GM06990 (cell line): ENCODE measurements at regions not wholly inside any gene's neighbourhood (a gene's known extent, or its start where the extent isn't known, plus 50 kb on each side); places are given as distances from the start of the nearest gene placed in this dataset.

Experiments
- DNase-seq: peaks from one replicate; pipeline ENCODE4 v3.0.0-alpha.2; 2011; ENCODE audit not compliant: insufficient read length; ENCODE audit errors: extremely low read depth
- H3K27me3 ChIP-seq: replicated peaks from 2 replicates; pipeline ENCODE4 v1.6.0; 2011; ENCODE audit warnings: low read length; ENCODE audit not compliant: control insufficient read depth, insufficient read depth
- H3K36me3 ChIP-seq: 2 replicates; pipeline ENCODE4 v1.5.1; 2011; ENCODE audit warnings: low read length; ENCODE audit not compliant: control insufficient read depth, insufficient read depth
- H3K4me3 ChIP-seq: replicated peaks from 2 replicates; pipeline ENCODE4 v1.5.1; 2011; ENCODE audit warnings: low read depth, mild to moderate bottlenecking, control low read depth, low read length
- CTCF ChIP-seq: IDR thresholded peaks from 2 replicates; pipeline ENCODE4 v1.5.1; 2011; ENCODE audit warnings: low read length, control low read depth, mild to moderate bottlenecking, inconsistent platforms; ENCODE audit not compliant: insufficient read depth, poor library complexity, severe bottlenecking

DNA sequence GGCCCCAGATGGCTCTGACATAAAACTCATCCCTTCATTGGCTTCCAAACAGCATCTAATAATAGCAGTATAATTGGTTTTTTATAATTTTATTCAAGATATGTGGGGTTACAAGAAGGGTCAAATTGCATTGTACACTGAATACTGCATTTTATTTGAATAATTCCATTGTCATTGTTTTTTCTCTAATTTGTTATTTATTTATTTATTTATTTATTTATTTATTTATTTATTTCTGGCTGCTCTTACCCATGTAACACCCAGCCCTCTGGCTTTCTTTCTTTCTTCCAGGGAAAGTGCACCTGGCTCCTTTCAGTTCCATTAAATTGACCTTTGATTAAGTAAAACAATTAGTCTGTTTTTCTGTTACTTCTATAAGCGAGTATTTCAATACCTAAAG lies 210.1 kb downstream of the CDH9 start:
- Histone ChIP-seq H3K36me3 (no peaks in the 10 kb centered on the region), H3K27me3 (no peaks in the 10 kb centered on the region), H3K4me3 (no peak overlapping the region)
- no peak for DNase-seq
- no peak for TF ChIP-seq CTCF

- no peaks in the 10 kb centered on the region for H3K27me3 ChIP-seq
- no peak for TF ChIP-seq CTCF
- H3K4me3 ChIP-seq = no peak overlapping the region
- no peak for DNase-seq
- H3K36me3 ChIP-seq = no peaks in the 10 kb centered on the region
Measured at GRCh38 chr5:26813235-26813634, 225.2 kb downstream of the CDH9 start.

- no peak for DNase-seq
- no peak for TF ChIP-seq CTCF
- no peaks in the 10 kb centered on the region for H3K27me3 ChIP-seq
Measured at GRCh38 chr5:26812714-26813113, 225.7 kb downstream of the CDH9 start.

GRCh38 chr5:26807231-26808199 lies 230.9 kb downstream of the CDH9 start:
- no peaks in the 10 kb centered on the region for H3K36me3 ChIP-seq
- H3K4me3 ChIP-seq = no peak overlapping the region
- TF ChIP-seq CTCF = no peak
- no peak for DNase-seq
- H3K27me3 ChIP-seq = no peaks in the 10 kb centered on the region

More at GRCh38 chr5:26812714-26813113, 225.7 kb downstream of the CDH9 start:
- Histone ChIP-seq H3K4me3 (no peak overlapping the region), H3K36me3 (no peaks in the 10 kb centered on the region)

DNA sequence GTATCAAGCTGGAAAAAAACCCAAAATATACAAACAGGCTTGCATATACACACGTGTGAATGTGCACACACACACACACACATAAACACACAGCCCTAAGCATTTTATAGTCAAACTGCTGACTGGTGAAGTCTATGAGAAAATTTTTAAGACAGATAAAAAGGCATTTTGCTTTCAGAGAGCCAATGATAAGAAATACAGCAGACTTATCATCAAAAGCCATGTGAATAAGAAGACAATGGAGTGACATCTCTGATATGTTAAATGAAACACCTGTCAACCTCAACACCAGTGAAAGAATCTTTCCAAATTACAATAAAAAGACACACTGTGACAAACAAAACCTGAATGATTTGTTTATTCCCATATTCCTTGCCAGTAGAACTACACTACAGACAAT lies 233.3 kb downstream of the CDH9 start:
- Histone ChIP-seq H3K36me3 (no peaks in the 10 kb centered on the region), H3K4me3 (no peak overlapping the region), H3K27me3 (no peaks in the 10 kb centered on the region)
- no peak for DNase-seq
- no peak for TF ChIP-seq CTCF
